ENCODE measurements at regions not wholly inside any gene's neighbourhood (a gene's known extent, or its start where the extent isn't known, plus 50 kb on each side); places are given as distances from the start of the nearest gene placed in this dataset.
A peak's percentile ranks its signal among the peaks of the same experiment; 100 is the strongest.

- no peaks in the 10 kb centered on the region for H3K4me1 Mint-ChIP-seq
- no peak overlapping the region for H3K4me3 Mint-ChIP-seq
- H3K36me3 Mint-ChIP-seq: peaks cover 15% of the 10 kb centered on the region
- CTCF ChIA-PET: interaction anchor here (0.9 kb wide), 1 partner anchor 30 kb away, joined by 3 read pairs; no protein-coding TSS in a partner anchor
- no peak overlapping the region for H3K27ac Mint-ChIP-seq
- no peak for ATAC-seq
- peaks cover 33% of the 10 kb centered on the region for H3K27me3 Mint-ChIP-seq
- no peak for DNase-seq
- H3K9me3 Mint-ChIP-seq (ENCODE audit: low read depth): peaks cover 24% of the 10 kb centered on the region
These were observed 82.5 kb upstream of the GTSF1L start for GRCh38 chr20:43809206-43809819.

- Mint-ChIP-seq H3K4me1 (peaks cover 8% of the 10 kb centered on the region), H3K9me3 (ENCODE audit: low read depth) (peaks cover 17% of the 10 kb centered on the region), H3K27me3 (peaks cover 20% of the 10 kb centered on the region), H3K36me3 (peaks cover 10% of the 10 kb centered on the region), H3K27ac (no peak overlapping the region), H3K4me3 (no peak overlapping the region)
- DNase-seq (no peak), ATAC-seq (no peak)
- CTCF ChIA-PET: no interaction called here
These were observed 78.0 kb upstream of the GTSF1L start for GRCh38 chr20:43804781-43805180.

- Mint-ChIP-seq H3K27ac (no peak overlapping the region), H3K4me1 (peaks cover 19% of the 10 kb centered on the region), H3K9me3 (ENCODE audit: low read depth) (peaks cover 10% of the 10 kb centered on the region), H3K36me3 (peaks cover 4% of the 10 kb centered on the region), H3K4me3 (no peak overlapping the region), H3K27me3 (peaks cover 15% of the 10 kb centered on the region)
- CTCF ChIA-PET: no interaction called here
- ATAC-seq (no peak), DNase-seq (no peak)
These were observed 76.5 kb upstream of the GTSF1L start for GRCh38 chr20:43803276-43803675.

GRCh38 chr20:43800186-43800585, 73.4 kb upstream of the GTSF1L start:
- peaks cover 2% of the 10 kb centered on the region for H3K36me3 Mint-ChIP-seq

DNA sequence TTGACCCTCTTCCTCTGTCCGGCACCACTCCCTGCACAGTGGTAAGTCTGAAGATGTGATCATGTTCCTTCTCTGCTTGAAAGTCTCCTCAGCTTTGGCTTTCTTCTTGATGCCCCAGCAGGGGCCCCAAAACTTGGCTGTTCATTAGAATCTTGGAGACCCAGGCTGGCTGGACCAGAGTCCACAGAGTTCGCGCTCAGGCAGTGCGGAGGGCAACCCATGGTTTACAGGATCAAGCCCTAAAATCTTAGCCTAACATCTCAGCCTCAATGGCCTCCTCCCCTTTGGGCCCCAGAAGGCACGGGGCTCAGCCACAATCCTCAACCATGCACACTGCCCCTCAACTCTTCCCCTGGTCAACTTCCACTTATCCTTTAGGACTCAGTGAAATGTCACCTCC, 72.9 kb upstream of the GTSF1L start:
- H3K9me3 Mint-ChIP-seq (ENCODE audit: low read depth): peaks cover 11% of the 10 kb centered on the region
- H3K27me3 Mint-ChIP-seq: peaks cover 10% of the 10 kb centered on the region
- CTCF ChIA-PET: interaction anchor here (0.6 to 1.0 kb wide), 4 partner anchors 17 to 50 kb away, joined by 3 to 4 read pairs (median 3); no protein-coding TSS in a partner anchor
- no peak overlapping the region for H3K4me3 Mint-ChIP-seq
- peak overlapping the region; percentile 62 for H3K27ac Mint-ChIP-seq
- DNase-seq: no peak
- ATAC-seq: no peak
- peaks cover 2% of the 10 kb centered on the region for H3K36me3 Mint-ChIP-seq
- peaks cover 19% of the 10 kb centered on the region for H3K4me1 Mint-ChIP-seq

More at GRCh38 chr20:43800186-43800585, 73.4 kb upstream of the GTSF1L start:
- Mint-ChIP-seq H3K27me3 (peaks cover 7% of the 10 kb centered on the region), H3K9me3 (ENCODE audit: low read depth) (peaks cover 11% of the 10 kb centered on the region), H3K27ac (peak overlapping the region; percentile 41), H3K4me3 (no peak overlapping the region), H3K4me1 (peaks cover 19% of the 10 kb centered on the region)
- DNase-seq: no peak
- ATAC-seq: peak; percentile 36
- CTCF ChIA-PET: no interaction called here

DNA sequence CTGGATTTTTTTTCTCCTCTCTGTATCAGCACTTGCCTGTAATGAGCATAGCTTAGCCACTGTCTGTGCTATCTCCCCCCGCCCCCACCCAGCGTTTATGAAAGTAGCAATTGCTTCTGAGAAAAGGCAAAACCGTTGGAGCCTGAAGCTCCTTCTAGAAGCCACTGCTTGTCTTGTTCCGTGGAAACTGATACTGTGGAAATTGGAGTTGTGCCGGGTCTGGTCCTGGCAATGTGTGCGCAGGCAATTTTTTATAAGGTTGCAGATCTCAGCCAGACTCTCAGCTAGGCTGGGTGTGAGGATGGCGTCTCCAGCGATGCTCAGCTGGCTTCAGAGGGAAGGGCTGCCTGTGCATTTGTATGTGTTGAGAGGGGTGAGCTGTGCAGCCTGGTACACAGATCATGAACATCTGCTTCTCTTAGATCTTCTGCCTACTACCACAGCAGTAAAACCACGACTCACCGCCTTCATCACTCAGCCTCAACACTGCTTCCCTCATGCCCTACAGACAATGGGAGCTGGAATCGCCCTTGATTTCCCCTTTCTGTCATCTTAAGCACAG, 72.4 kb upstream of the GTSF1L start:
- H3K9me3 Mint-ChIP-seq (ENCODE audit: low read depth): peaks cover 11% of the 10 kb centered on the region
- DNase-seq (no peak), ATAC-seq (peak; percentile 58)
- peaks cover 7% of the 10 kb centered on the region for H3K27me3 Mint-ChIP-seq
- H3K27ac Mint-ChIP-seq: peak overlapping the region; percentile 62
- CTCF ChIA-PET: interaction anchor here (0.6 to 1.0 kb wide), 4 partner anchors 17 to 49 kb away, joined by 3 to 4 read pairs (median 3); no protein-coding TSS in a partner anchor
- H3K36me3 Mint-ChIP-seq: peaks cover 2% of the 10 kb centered on the region
- no peak overlapping the region for H3K4me3 Mint-ChIP-seq
- peaks cover 19% of the 10 kb centered on the region for H3K4me1 Mint-ChIP-seq

DNA sequence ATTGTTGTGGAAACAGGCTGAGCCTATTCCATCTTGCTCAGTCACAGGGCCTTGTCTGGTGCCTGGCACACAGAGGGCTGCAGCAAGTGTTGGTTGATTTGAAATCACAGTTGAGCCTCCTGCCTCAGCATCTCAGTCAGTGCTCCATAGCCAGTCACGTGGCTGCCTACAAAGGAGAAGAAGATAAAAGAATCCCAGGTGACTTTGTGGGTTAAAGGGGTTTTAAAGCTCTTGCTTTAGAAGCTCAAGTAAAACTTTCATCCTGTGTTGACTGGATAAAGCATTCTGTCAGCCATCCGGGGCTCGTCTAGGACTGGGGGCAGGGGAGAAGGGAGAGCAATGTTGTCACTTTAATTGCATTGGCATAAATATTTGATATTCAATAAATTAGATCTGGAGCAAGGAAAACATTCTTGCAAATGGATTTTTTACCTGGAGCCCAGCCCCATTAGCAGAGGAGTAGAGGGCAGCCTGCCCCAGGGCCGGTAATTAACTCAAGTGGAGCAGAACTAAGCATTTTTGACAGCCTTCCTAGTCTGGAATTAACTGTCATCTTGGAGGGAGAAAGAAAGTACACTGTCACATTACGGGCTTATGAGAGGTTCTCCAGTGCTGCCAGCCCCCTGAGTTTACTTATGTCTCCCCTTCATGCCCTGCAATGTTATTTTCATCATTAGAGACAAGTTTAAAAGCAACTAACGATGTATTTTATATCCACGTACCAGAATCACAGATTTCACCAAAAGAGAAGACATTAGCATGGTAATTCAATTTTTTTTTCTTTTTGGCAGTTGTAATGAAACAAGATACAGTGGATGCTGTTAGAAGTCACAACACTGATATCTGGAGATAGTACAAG, 71.7 kb upstream of the GTSF1L start:
- Mint-ChIP-seq H3K27ac (peak overlapping the region; percentile 62), H3K27me3 (peaks cover 7% of the 10 kb centered on the region), H3K4me1 (peaks cover 19% of the 10 kb centered on the region), H3K4me3 (no peak overlapping the region), H3K9me3 (ENCODE audit: low read depth) (peaks cover 9% of the 10 kb centered on the region), H3K36me3 (peaks cover under 1% of the 10 kb centered on the region)
- CTCF ChIA-PET: interaction anchor here (1.0 kb wide), 2 partner anchors 46 to 48 kb away, joined by 3 read pairs; no protein-coding TSS in a partner anchor
- DNase-seq: no peak
- ATAC-seq: no peak

DNA sequence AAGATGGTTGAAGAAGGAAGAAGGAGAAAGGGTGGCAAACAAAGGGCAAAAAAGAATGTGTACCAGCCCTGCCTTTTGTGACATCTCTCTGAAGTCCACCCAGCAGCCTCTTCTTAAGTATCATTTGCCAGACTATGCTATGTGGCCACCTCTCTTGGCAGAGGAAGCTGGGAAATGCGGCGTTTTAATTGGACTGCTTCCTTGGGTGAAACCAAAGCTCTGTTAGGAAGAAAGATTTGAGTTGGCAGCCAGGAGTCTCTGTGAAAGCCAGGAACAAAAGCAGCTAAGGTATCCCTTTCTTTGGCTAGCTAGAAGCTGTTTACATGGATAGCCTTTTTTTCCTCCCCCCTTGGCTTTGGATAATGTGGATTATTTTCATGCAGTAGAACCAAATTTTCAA, 67.5 kb upstream of the GTSF1L start:
- peaks cover 9% of the 10 kb centered on the region for H3K4me1 Mint-ChIP-seq
- H3K27ac Mint-ChIP-seq: no peak overlapping the region
- ATAC-seq (no peak), DNase-seq (no peak)
- peaks cover 8% of the 10 kb centered on the region for H3K36me3 Mint-ChIP-seq
- peaks cover 23% of the 10 kb centered on the region for H3K27me3 Mint-ChIP-seq
- no peak overlapping the region for H3K4me3 Mint-ChIP-seq
- H3K9me3 Mint-ChIP-seq (ENCODE audit: low read depth): peaks cover 8% of the 10 kb centered on the region
- CTCF ChIA-PET: interaction anchor here (0.9 kb wide), 1 partner anchor 286 kb away, joined by 3 read pairs; no protein-coding TSS in a partner anchor

- CTCF ChIA-PET: no interaction called here
- Mint-ChIP-seq H3K9me3 (ENCODE audit: low read depth) (peaks cover 5% of the 10 kb centered on the region), H3K4me3 (no peak overlapping the region), H3K27me3 (peaks cover 21% of the 10 kb centered on the region), H3K27ac (no peak overlapping the region), H3K4me1 (peaks cover 16% of the 10 kb centered on the region), H3K36me3 (peaks cover 8% of the 10 kb centered on the region)
- DNase-seq (no peak), ATAC-seq (no peak)
These were observed 62.8 kb upstream of the GTSF1L start for GRCh38 chr20:43789593-43789992.

GRCh38 chr20:43787937-43788336, 61.1 kb upstream of the GTSF1L start:
- DNase-seq: no peak
- Mint-ChIP-seq H3K27ac (no peak overlapping the region), H3K4me1 (peaks cover 17% of the 10 kb centered on the region), H3K36me3 (peaks cover 10% of the 10 kb centered on the region), H3K4me3 (no peak overlapping the region), H3K9me3 (ENCODE audit: low read depth) (peaks cover 7% of the 10 kb centered on the region), H3K27me3 (peaks cover 20% of the 10 kb centered on the region)
- CTCF ChIA-PET: interaction anchor here (0.7 kb wide), 1 partner anchor 400 kb away, joined by 3 read pairs; no protein-coding TSS in a partner anchor
- ATAC-seq: peak; percentile 23

DNA sequence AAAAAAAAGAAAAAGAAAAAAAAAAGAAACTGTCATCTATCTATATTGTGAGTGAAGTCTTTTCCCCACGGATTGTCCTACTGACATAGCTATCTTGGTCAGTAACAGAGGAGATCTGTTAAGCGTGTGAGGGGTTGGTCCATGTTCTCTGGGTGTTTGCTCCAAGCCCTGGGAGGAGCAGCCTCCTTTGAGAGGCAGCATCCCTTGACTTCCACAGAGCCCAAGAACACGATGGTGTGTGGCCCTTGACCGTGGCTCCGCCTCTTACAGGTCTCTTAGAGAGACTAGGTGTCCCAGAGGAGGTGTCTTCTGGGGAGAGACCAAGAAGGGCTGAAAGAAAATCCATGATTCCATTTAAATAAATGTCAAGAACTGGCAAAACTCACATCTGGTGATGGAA, 60.1 kb upstream of the GTSF1L start:
- DNase-seq: no peak
- CTCF ChIA-PET: no interaction called here
- no peak for ATAC-seq
- H3K4me3 Mint-ChIP-seq: no peak overlapping the region
- peaks cover 5% of the 10 kb centered on the region for H3K9me3 Mint-ChIP-seq (ENCODE audit: low read depth)
- H3K27me3 Mint-ChIP-seq: peaks cover 9% of the 10 kb centered on the region
- H3K4me1 Mint-ChIP-seq: peaks cover 24% of the 10 kb centered on the region
- peaks cover 11% of the 10 kb centered on the region for H3K36me3 Mint-ChIP-seq
- H3K27ac Mint-ChIP-seq: no peak overlapping the region

- Mint-ChIP-seq H3K27ac (no peak overlapping the region), H3K9me3 (ENCODE audit: low read depth) (peaks cover 19% of the 10 kb centered on the region), H3K36me3 (peaks cover 25% of the 10 kb centered on the region), H3K4me1 (peaks cover 14% of the 10 kb centered on the region), H3K27me3 (peaks cover 21% of the 10 kb centered on the region), H3K4me3 (no peak overlapping the region)
- DNase-seq: no peak
- CTCF ChIA-PET: interaction anchor here (1.0 to 1.1 kb wide), 3 partner anchors 12 to 27 kb away, joined by 3 to 5 read pairs (median 4); no protein-coding TSS in a partner anchor
- no peak for ATAC-seq
These were observed 54.4 kb upstream of the GTSF1L start for GRCh38 chr20:43781215-43781614.

DNA sequence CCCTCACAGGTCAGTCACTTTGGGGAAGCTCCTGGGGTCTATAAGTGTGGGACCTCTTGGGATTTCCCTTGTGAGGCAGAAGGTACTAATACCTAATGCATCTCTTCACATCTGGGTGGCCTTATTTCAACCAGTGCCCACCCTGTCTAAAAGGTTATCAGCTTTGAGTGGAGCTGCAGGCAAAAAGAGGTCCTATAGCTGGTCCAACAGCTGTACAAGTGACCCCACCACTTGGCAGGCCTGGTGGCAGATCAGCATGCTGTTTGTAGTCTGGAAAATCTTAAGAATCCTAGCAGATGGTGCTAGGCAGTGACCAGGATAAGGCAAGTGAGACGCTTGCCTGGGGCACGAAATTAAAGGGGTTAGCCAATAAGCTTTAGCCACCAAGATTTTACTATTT, 51.6 kb upstream of the GTSF1L start:
- Mint-ChIP-seq H3K36me3 (peaks cover 27% of the 10 kb centered on the region), H3K27ac (no peak overlapping the region), H3K4me3 (no peak overlapping the region), H3K4me1 (peaks cover 14% of the 10 kb centered on the region), H3K27me3 (peaks cover 45% of the 10 kb centered on the region), H3K9me3 (ENCODE audit: low read depth) (peaks cover 19% of the 10 kb centered on the region)
- DNase-seq: no peak
- CTCF ChIA-PET: no interaction called here
- no peak for ATAC-seq
